K562 (cell line): ENCODE measurements at regions not wholly inside any gene's neighbourhood (a gene's known extent, or its start where the extent isn't known, plus 50 kb on each side); places are given as distances from the start of the nearest gene placed in this dataset.

Experiments
- ATAC-seq: fragments of 200-7000 bp; cut with Tn5 transposase; 3 replicates; pipeline ENCODE4 v1.9.1; 2020; ENCODE audit warnings: moderate library complexity
- BruUV-seq: library from RNA; stranded (reverse); fragments of 400-500 nt; replicated peaks from 2 replicates; lab custom pipeline; 2021; lab: Mats Ljungman, UMichigan
- CTCF ChIA-PET: fragments of 300-600 bp; formaldehyde crosslinking; extraction: SDS; loops from one replicate; lab custom pipeline; 2021; ENCODE audit warnings: low intra/inter-chr PET ratio; lab: Yijun Ruan, JAX
- POLR2A ChIA-PET: fragments of 300-600, 350-650 bp; sonication (Branson Sonifier 250); formaldehyde crosslinking; extraction: SDS; loops from one replicate; lab custom pipeline; 2021; ENCODE audit warnings: antibody characterized with exemption, inconsistent platforms; lab: Yijun Ruan, JAX
- DNase-seq, 4 experiments: peaks; one replicate each; pipeline versions ENCODE4 v3.0.0 to v3.0.0-alpha.2; 2011 to 2018; ENCODE audit warnings: low spot score in 3 of 4, mixed read lengths in 3 of 4; ENCODE audit errors: extremely low read depth in 1 of 4
- FAIRE-seq: peaks from 2 replicates; lab custom pipeline; 2011; peaks lifted over from hg19 to GRCh38; lab: Jason Lieb, UNC
- H2AFZ ChIP-seq: 2 replicates; pipeline ENCODE4 v1.6.0; 2011; ENCODE audit warnings: low read depth, low read length, control low read depth, inconsistent platforms
- H3K27ac ChIP-seq: fragments of 200-600 bp; 3 replicates; pipeline ENCODE4 v1.8.0; 2011; ENCODE audit warnings: low read depth, mild to moderate bottlenecking, control low read depth, inconsistent platforms, low read length, moderate library complexity, mixed read lengths; ENCODE audit errors: extremely low read depth
- H3K27me3 ChIP-seq, 2 experiments: fragments of 300-600 bp in 1 of 2; 2 replicates in 1 of 2; 3 replicates in 1 of 2; pipeline versions ENCODE4 v1.6.0 to v1.8.0; 2011; ENCODE audit warnings: inconsistent platforms in 2 of 2, low read length in 2 of 2, mild to moderate bottlenecking in 1 of 2, mixed read lengths in 1 of 2, moderate library complexity in 1 of 2; ENCODE audit not compliant: control insufficient read depth in 2 of 2, insufficient read depth in 2 of 2
- H3K36me3 ChIP-seq: fragments of 300-600 bp; 3 replicates; pipeline ENCODE4 v1.8.0; 2011; ENCODE audit warnings: mild to moderate bottlenecking, low read length, inconsistent platforms; ENCODE audit not compliant: control insufficient read depth, insufficient read depth
- H3K4me1 ChIP-seq, 2 experiments: fragments of 200-600 bp in 1 of 2; replicated peaks in 1 of 2; 2 replicates in 1 of 2; 3 replicates in 1 of 2; pipeline versions ENCODE4 v1.5.1 to v1.8.0; 2011; ENCODE audit warnings: inconsistent platforms in 2 of 2, low read length in 2 of 2, mild to moderate bottlenecking in 1 of 2, mixed read lengths in 1 of 2, moderate library complexity in 1 of 2; ENCODE audit not compliant: control insufficient read depth in 2 of 2, insufficient read depth in 2 of 2
- H3K4me2 ChIP-seq: 2 replicates; pipeline ENCODE4 v1.6.1; 2011; ENCODE audit warnings: low read length, control low read depth, inconsistent platforms, mixed read lengths; ENCODE audit not compliant: insufficient read depth
- H3K4me3 ChIP-seq: fragments of 200-600 bp; sonication (generic), shearing (Covaris generic); 2 replicates; pipeline ENCODE4 v1.5.1; 2016; ENCODE audit warnings: control low read depth, inconsistent platforms
- H3K79me2 ChIP-seq: fragments of 200-600 bp; 3 replicates; pipeline ENCODE4 v1.8.0; 2011; ENCODE audit warnings: low read length, inconsistent platforms; ENCODE audit not compliant: control insufficient read depth, insufficient read depth
- H3K9ac ChIP-seq, 2 experiments: 2 replicates each; pipeline versions ENCODE4 v1.6.0 to v1.6.1; 2011; ENCODE audit warnings: low read depth in 2 of 2, low read length in 2 of 2, control low read depth in 1 of 2, inconsistent platforms in 1 of 2, mild to moderate bottlenecking in 1 of 2, mixed read lengths in 1 of 2; ENCODE audit not compliant: insufficient read depth in 1 of 2
- H3K9me1 ChIP-seq: one replicate; pipeline ENCODE4 v1.6.0; 2011; ENCODE audit warnings: inconsistent platforms, mild to moderate bottlenecking, low read length, moderate library complexity; ENCODE audit not compliant: control insufficient read depth, insufficient read depth
- H3K9me3 ChIP-seq: replicated peaks from 2 replicates; pipeline ENCODE4 v1.5.1; 2011; ENCODE audit warnings: low read depth, low read length, inconsistent platforms; ENCODE audit not compliant: control insufficient read depth, insufficient read depth
- H4K20me1 ChIP-seq: replicated peaks from 2 replicates; pipeline ENCODE4 v1.6.1; 2011; ENCODE audit warnings: low read length, inconsistent platforms, mixed read lengths; ENCODE audit not compliant: control insufficient read depth, insufficient read depth
- EHMT2 ChIP-seq: fragments of 450-650 bp; IDR thresholded peaks from 2 replicates; pipeline ENCODE4 v1.6.1; 2018; ENCODE audit warnings: antibody characterized with exemption
- FIP1L1 ChIP-seq: fragments of 200-400 bp; formaldehyde crosslinking; IDR thresholded peaks from 2 replicates; pipeline ENCODE4 v1.6.1; 2018; ENCODE audit warnings: mild to moderate bottlenecking, low read depth, low read length; ENCODE audit not compliant: poor library complexity, severe bottlenecking
- FOS ChIP-seq: IDR thresholded peaks from 3 replicates; pipeline ENCODE4 v1.6.1; 2011; ENCODE audit not compliant: insufficient read length; ENCODE audit errors: extremely low read depth
- FOXK2 ChIP-seq, 2 experiments: fragments of 450-650 bp; IDR thresholded peaks in 1 of 2; conservative IDR thresholded peaks in 1 of 2; 2 replicates each; pipeline ENCODE4 v1.6.1; 2016; ENCODE audit warnings: low read depth in 2 of 2, mild to moderate bottlenecking in 1 of 2
- HNRNPUL1 ChIP-seq: fragments of 200-400 bp; formaldehyde crosslinking; IDR thresholded peaks from 2 replicates; pipeline ENCODE4 v1.6.1; 2017; ENCODE audit warnings: low read length
- JUN ChIP-seq, 2 experiments: sonication (generic) in 1 of 2; formaldehyde crosslinking in 1 of 2; IDR thresholded peaks; 2 replicates each; pipeline versions ENCODE4 v1.6.1 to v1.8.0; 2012 to 2022; ENCODE audit warnings: borderline replicate concordance in 2 of 2, mild to moderate bottlenecking in 2 of 2, improper control_type of control experiment in 1 of 2, low read depth in 1 of 2, low read length in 1 of 2, missing genetic modification reagents in 1 of 2
- PRMT5 ChIP-seq: sonication (generic); formaldehyde crosslinking; IDR thresholded peaks from 2 replicates; pipeline ENCODE4 v1.5.0; 2020; ENCODE audit warnings: missing genetic modification reagents
- SETDB1 ChIP-seq: IDR thresholded peaks from one replicate; pipeline ENCODE4 v1.6.1; 2012; ENCODE audit warnings: low read length, control low read depth, inconsistent platforms
- ZC3H4 ChIP-seq: sonication (generic); formaldehyde crosslinking; IDR thresholded peaks from 2 replicates; pipeline ENCODE4 v1.9.0; 2021; ENCODE audit warnings: missing genetic modification reagents, borderline replicate concordance
- ZNF23 ChIP-seq: fragments of 250-450 bp; sonication (Bioruptor Pico); IDR thresholded peaks from 2 replicates; pipeline ENCODE4 v1.4.0; 2020; ENCODE audit warnings: mild to moderate bottlenecking
- ZSCAN32 ChIP-seq: fragments of 450-650 bp; formaldehyde crosslinking; IDR thresholded peaks from 2 replicates; pipeline ENCODE4 v1.4.0; 2020; ENCODE audit warnings: mild to moderate bottlenecking, moderate library complexity
- WGBS: fragments of 100-300 bp; shearing (Covaris generic); methylation state at CpG from one replicate; pipeline ENCODE4 v1.1.6; 2016; ENCODE audit warnings: low coverage, mixed read lengths; ENCODE audit not compliant: insufficient coverage; ENCODE audit errors: missing lambda C conversion rate; 5-methylcytosine and 5-hydroxymethylcytosine counted together
- in situ Hi-C: fragments of 300-500 bp; cut with MboI; formaldehyde crosslinking; loops from 4 replicates; pipeline ENCODE4 v1.15.0; 2018; ENCODE audit warnings: inconsistent platforms, mixed read lengths
- intact Hi-C: fragments of 100-400 bp; cut with micrococcal nuclease; formaldehyde crosslinking; loops from 2 replicates; pipeline ENCODE4 v1.14.2; 2022

DNA sequence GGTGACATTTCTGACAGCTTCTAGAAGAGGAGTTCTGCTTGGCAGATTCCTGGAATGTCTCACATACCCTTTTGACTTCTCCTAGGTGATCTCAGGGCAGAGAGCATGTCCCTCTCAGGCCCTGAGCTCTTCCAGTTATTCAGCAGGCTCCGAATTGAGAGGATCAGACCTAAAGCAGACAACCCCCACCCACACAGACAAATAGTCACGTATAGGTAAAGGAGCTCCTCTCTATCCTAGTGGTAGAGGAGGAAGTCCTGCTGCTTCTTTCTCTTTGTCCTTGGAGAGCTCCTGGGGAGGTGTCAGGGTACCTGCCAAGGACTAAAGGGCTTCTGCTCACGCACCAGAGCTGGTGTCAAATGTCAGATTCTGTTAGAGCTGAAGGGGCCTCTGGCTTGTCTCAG, 128.1 kb downstream of the IER5 start:
- in situ Hi-C loops = no loop called here
- FAIRE-seq (no peak), ATAC-seq (no peak)
- H3K4me3 ChIP-seq = no peak overlapping the region
- intact Hi-C loops = no loop called here
- H3K4me2 ChIP-seq = no peak overlapping the region
- 0% methylated on average over 3 of the region's 3 CpGs for WGBS
- no peaks in the 10 kb centered on the region for H3K9me1 ChIP-seq
- ChIA-PET CTCF (no interaction called here), POLR2A (interaction anchor here (0.6 to 0.9 kb wide), 2 partner anchors 10 to 11 kb away, joined by 3 read pairs; no protein-coding TSS in a partner anchor)
- no TSS peak for BruUV-seq
- no peaks in the 10 kb centered on the region for H3K4me1 ChIP-seq
- H3K79me2 ChIP-seq = no peaks in the 10 kb centered on the region
- no peaks in the 10 kb centered on the region for H4K20me1 ChIP-seq
- H3K36me3 ChIP-seq = no peaks in the 10 kb centered on the region
- H3K27me3 ChIP-seq = peaks cover 15 to 30% of the 10 kb centered on the region in 2 experiments
- H2AFZ ChIP-seq = no peak overlapping the region
- H3K9me3 ChIP-seq = no peaks in the 10 kb centered on the region
- H3K9ac ChIP-seq = no peak overlapping the region
- H3K27ac ChIP-seq = no peak overlapping the region
- TF ChIP-seq PRMT5 (CRISPR knock-in tag) (no peak), HNRNPUL1 (no peak), JUN (IDR thresholded peaks at IDR 0.05; ENCODE audit: borderline replicate concordance, low read depth, low read length) (no peak), JUN (CRISPR knock-in tag; IDR thresholded peaks at IDR 0.05; ENCODE audit: borderline replicate concordance) (no peak), ZC3H4 (CRISPR knock-in tag) (no peak), FOXK2 (conservative IDR thresholded peaks at IDR 0.05 in 1 of 2, IDR thresholded peaks at IDR 0.05 in 1 of 2; ENCODE audit: low read depth in 2 of 2) (no peak), FOS (no peak), SETDB1 (no peak), FIP1L1 (no peak), EHMT2 (no peak), ZNF23 (CRISPR knock-in tag) (no peak), ZSCAN32 (no peak)
- TF ChIP-seq, all 486 proteins: peak for 0
- no peak for DNase-seq
